ENCODE measurements at regions not wholly inside any gene's neighbourhood (a gene's known extent, or its start where the extent isn't known, plus 50 kb on each side); places are given as distances from the start of the nearest gene placed in this dataset.

DNA sequence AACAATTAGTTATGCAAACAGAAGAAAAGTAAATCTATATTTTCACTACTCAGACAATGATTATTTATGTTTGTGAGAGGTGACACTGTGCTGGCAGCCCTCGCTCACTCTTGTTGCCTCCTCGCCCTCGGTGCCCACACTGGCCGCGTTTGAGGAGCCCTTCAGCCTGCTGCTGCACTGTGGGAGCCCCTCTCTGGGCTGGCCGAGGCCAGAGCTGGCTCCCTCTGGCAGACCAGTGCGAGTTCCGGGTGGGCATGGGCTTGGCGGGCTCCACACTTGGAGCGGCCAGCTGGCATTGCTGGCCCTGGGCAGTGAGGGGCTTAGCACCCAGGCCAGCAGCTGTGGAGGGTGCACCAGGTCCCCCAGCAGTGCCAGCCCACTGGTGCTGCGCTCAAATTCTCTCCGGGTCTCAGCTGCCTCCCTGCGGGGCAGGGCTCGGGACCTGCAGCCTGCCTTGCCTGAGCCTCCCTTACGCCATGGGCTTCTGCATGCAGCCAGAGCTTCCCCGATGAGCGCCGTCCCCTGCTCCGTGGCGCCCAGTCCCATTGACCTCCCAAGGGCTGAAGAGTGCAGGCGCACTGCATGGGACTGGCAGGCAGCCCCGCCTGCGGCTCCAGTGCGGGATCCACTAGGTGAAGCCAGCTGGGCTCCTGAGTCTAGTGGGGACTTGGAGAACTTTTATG lies 902.6 kb downstream of the PDHA2 start:
- TF ChIP-seq, protein P1, sequence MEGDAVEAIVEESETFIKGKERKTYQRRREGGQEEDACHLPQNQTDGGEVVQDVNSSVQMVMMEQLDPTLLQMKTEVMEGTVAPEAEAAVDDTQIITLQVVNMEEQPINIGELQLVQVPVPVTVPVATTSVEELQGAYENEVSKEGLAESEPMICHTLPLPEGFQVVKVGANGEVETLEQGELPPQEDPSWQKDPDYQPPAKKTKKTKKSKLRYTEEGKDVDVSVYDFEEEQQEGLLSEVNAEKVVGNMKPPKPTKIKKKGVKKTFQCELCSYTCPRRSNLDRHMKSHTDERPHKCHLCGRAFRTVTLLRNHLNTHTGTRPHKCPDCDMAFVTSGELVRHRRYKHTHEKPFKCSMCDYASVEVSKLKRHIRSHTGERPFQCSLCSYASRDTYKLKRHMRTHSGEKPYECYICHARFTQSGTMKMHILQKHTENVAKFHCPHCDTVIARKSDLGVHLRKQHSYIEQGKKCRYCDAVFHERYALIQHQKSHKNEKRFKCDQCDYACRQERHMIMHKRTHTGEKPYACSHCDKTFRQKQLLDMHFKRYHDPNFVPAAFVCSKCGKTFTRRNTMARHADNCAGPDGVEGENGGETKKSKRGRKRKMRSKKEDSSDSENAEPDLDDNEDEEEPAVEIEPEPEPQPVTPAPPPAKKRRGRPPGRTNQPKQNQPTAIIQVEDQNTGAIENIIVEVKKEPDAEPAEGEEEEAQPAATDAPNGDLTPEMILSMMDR (IDR thresholded peaks at IDR 0.05) = no peak
- no peak for TF ChIP-seq EZH2 (IDR thresholded peaks at IDR 0.05; ENCODE audit: borderline replicate concordance, insufficient read depth, low read depth, low read length, poor library complexity, severe bottlenecking)
